ENCODE measurements at regions not wholly inside any gene's neighbourhood (a gene's known extent, or its start where the extent isn't known, plus 50 kb on each side); places are given as distances from the start of the nearest gene placed in this dataset.

GRCh38 chr2:42914860-42915259, 122.5 kb upstream of the HAAO start:
- no peak overlapping the region for H3K9ac ChIP-seq (ENCODE audit: low read length)
- H3K79me2 ChIP-seq (ENCODE audit: insufficient read depth, low read length) = no peaks in the 10 kb centered on the region
- H3K9me2 ChIP-seq (ENCODE audit: insufficient read depth) = no peaks in the 10 kb centered on the region
- no peaks in the 10 kb centered on the region for H3K4me1 ChIP-seq (ENCODE audit: control insufficient read depth in 1 of 2, insufficient read depth in 2 of 2, low read length in 2 of 2)
- intact Hi-C loops (cut with micrococcal nuclease) = no loop called here
- no peaks in the 10 kb centered on the region for H3K36me3 ChIP-seq (ENCODE audit: control insufficient read depth in 1 of 2, insufficient read depth in 2 of 2, low read length in 2 of 2)
- no peak for DNase-seq (ENCODE audit: low read depth, low spot score)
- CTCF ChIA-PET = no interaction called here
- no peak overlapping the region for H3K4me2 ChIP-seq (ENCODE audit: low read length)
- no peak overlapping the region for H2AFZ ChIP-seq (ENCODE audit: low read depth, low read length, poor library complexity, severe bottlenecking)
- no peaks in the 10 kb centered on the region for H3K9me3 ChIP-seq (ENCODE audit: control insufficient read depth in 1 of 2, insufficient read depth in 1 of 2, low read depth in 1 of 2, low read length in 2 of 2)
- H3K27me3 ChIP-seq (ENCODE audit: insufficient read depth, low read length) = peaks cover 7% of the 10 kb centered on the region; the same call in 1 of the 2 replicates
- no peaks in the 10 kb centered on the region for H4K20me1 ChIP-seq (ENCODE audit: insufficient read depth)
- no peak overlapping the region for H3K4me3 ChIP-seq (replicated peaks in 1 of 2; ENCODE audit: low read depth in 1 of 2, low read length in 2 of 2)
- no TSS peak for BruUV-seq (replicated peaks)
- ATAC-seq = no peak
- POLR2A ChIA-PET = no interaction called here
- RAD21 ChIA-PET (ENCODE audit: low non-redundant PET in 1 of 2, low total read pairs in 2 of 2, uncharacterized antibody in 2 of 2, unreplicated experiment in 2 of 2) = no interaction called here
- H3K27ac ChIP-seq (ENCODE audit: low read depth, low read length) = no peak overlapping the region
- TF ChIP-seq EGR1 (IDR thresholded peaks at IDR 0.05; ENCODE audit: low read depth) (no peak), ATF3 (IDR thresholded peaks at IDR 0.05) (no peak), CBX3 (IDR thresholded peaks at IDR 0.05; ENCODE audit: low read depth) (no peak), SRF (IDR thresholded peaks at IDR 0.05; ENCODE audit: low read depth) (no peak), SP1 (IDR thresholded peaks at IDR 0.05; ENCODE audit: low read depth) (no peak), ELF1 (IDR thresholded peaks at IDR 0.05; ENCODE audit: borderline replicate concordance, low read depth) (no peak), EZH2 (IDR thresholded peaks at IDR 0.05) (no peak), YY1 (IDR thresholded peaks at IDR 0.05; ENCODE audit: extremely low read depth, insufficient replicate concordance, low read depth, low read length) (no peak), EZH2phosphoT487 (IDR thresholded peaks at IDR 0.05; ENCODE audit: borderline replicate concordance) (no peak), MAX (IDR thresholded peaks at IDR 0.05) (no peak), ZBTB33 (IDR thresholded peaks at IDR 0.05; ENCODE audit: extremely low read depth, insufficient replicate concordance, low read length) (no peak), ZNF274 (IDR thresholded peaks at IDR 0.05; ENCODE audit: low read depth, low read length) (no peak), SIN3A (IDR thresholded peaks at IDR 0.05; ENCODE audit: low read depth) (no peak), RAD21 (IDR thresholded peaks at IDR 0.05; ENCODE audit: low read depth) (no peak), POLR2A (IDR thresholded peaks at IDR 0.05; ENCODE audit: borderline replicate concordance, extremely low read depth, insufficient read depth, insufficient read length) (no peak), ZFX (IDR thresholded peaks at IDR 0.05) (no peak), TCF7L2 (IDR thresholded peaks at IDR 0.05; ENCODE audit: borderline replicate concordance, extremely low read depth, insufficient read depth, insufficient read length) (no peak), CTCF (IDR thresholded peaks at IDR 0.05 in 2 of 3, conservative IDR thresholded peaks at IDR 0.05 in 1 of 3; ENCODE audit: borderline replicate concordance in 1 of 3, insufficient read depth in 1 of 3, low read depth in 2 of 3, low read length in 2 of 3) (no peak), FOSL1 (IDR thresholded peaks at IDR 0.05; ENCODE audit: low read depth) (no peak), CEBPB (IDR thresholded peaks at IDR 0.05; ENCODE audit: low read depth) (no peak)
